GM19025 (cell line): ENCODE measurements at regions not wholly inside any gene's neighbourhood (a gene's known extent, or its start where the extent isn't known, plus 50 kb on each side); places are given as distances from the start of the nearest gene placed in this dataset.

Source experiments
- ATAC-seq: cut with Tn5 transposase; IDR thresholded peaks from one replicate; pipeline ENCODE4 v1.9.1; 2021; ENCODE audit warnings: mild to moderate bottlenecking, low read depth, moderate library complexity; ENCODE audit not compliant: unreplicated experiment

DNA sequence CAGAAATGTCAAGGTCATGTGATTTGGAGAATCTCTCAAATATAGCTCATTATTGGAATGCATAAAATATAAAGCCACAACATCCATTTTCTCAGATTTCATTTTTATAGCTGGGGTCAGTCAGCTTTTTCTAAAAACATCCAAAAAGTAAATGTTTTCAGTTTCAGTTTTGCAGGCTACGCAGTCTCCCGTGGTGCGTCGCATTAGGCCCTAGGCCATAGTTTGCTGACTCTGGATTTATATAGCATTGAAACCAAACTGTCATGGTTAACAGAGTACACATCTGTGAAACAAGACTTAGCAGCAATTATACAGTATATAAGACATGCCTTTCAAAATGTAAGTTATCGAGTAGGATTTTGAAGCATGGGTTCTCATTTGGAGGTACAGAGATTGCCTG is 140.0 kb downstream of the IRS2 start:
- no peak for ATAC-seq

DNA sequence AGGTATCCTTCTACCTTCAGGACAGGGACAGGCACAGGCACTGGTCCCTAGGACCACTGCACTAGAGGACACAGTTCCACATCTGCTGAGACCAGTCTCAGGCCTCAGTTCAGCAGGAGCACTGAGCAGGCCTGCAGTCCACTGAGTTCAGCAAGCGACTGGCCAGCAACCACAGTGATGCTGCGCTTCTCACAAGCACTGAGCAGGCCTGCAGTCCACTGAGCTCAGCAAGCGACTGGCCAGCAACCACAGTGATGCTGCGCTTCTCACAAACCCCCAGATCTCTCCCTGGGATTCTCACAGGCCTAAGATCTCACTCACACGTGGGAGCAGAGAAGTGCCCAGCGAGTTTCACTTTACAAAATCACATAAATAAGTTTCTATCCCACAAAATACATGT is 140.6 kb downstream of the IRS2 start:
- no peak for ATAC-seq

DNA sequence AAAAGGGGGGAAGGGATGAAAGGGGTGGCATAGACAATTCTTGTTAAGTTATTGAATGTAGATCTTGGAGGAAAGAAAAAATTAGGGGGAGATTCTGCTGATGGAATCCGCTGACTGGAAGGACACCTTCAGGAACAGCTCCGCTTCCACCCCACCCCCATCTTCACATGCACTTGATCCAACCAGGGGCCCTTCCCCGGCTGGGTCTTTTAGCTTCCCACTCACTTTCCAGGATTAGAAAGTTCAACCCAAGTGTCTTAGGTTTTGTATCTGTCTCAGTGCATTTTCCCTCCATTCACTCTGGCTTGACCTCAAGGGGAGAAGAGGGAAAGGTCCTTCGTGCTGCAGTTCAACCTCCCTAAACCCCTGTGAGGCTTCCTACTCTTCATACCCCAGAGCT is 141.4 kb downstream of the IRS2 start:
- no peak for ATAC-seq

DNA sequence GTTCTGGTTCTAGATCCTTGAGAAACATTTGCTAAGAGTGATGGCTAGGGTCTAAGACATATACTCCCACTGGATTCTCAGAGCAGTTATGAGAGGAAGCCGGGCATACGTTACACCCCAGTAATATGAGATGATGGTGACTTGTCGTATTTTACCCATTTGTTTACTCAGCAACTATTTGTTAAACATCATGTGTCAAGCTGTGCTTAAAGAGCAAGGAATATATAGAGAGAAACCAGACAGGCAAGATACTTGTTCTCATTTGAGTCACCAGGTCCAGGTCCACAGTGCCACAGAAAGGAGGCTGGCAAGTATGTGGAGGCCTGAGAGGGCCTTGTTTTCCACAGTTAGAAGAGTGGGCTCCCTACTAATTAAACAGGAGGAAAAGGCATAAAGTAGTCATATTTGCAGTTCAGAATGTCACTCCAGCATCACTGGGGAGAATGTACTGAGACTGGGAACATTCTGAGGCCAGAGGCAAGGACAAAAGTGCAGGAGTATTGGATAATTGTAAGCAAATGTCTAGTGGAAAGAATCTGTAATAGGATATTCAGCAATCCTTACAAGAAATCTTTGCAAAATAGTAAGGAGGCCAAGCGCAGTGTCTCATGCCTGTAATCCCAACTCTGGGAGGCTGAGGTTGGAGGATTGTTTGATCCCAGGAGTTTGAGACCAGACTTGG is 142.2 kb downstream of the IRS2 start:
- no peak for ATAC-seq

DNA sequence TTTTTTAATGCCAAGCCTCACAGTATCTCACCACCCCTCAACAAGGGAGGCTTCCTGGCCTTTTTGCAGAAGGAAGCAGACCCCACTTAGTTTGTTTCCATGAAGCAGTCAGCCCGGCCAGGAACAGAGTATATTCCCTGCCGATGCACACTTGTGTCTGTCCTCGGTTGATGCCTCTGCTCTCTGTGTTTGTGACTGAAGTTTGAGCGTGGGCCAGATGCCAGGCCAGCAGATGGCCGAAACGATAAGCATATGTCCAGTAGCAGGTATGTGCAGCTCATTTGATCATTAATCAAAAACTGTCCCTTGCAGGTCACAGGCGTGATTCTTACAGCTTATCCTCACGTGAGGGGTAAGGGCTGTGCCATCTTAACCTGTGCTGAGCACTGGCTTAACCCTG is 144.0 kb downstream of the IRS2 start:
- no peak for ATAC-seq

DNA sequence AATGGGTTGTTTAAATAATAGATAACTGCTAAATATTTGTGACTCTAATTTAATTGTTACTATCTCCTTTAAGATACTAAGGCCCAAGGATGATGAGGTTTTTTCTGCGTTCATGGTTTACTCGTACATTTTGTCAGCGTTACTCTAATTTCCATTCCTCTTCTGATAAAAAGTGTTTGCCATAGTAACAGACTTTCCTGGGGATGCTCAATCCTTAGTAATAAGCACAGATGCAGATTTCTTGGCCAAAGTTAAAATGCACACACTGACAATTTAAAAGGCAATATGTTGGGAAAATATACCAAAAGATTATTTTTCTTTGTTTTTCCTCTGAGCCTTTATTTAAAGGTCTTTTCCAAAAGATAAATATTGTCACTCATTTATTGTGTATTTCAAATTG is 149.6 kb downstream of the IRS2 start:
- no peak for ATAC-seq

DNA sequence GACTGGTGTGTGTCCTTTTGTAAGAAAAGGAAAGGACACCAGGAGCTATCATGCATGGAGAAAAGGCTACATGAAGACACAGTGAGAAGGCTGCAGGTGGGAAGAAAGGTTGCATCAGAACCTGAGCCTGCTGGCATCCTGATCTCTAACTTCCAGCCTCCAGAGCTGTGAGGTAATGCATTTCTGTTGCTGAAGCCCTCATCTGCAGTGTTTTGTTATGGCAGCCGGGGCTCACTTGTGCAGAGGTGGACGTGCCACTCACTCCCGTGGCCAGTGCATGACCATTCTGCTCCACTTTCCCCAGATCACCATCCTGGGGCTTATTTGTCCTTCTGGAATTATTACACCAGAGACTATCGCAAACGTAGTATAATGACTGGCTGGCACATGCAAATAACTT is 155.3 kb downstream of the IRS2 start:
- no peak for ATAC-seq

DNA sequence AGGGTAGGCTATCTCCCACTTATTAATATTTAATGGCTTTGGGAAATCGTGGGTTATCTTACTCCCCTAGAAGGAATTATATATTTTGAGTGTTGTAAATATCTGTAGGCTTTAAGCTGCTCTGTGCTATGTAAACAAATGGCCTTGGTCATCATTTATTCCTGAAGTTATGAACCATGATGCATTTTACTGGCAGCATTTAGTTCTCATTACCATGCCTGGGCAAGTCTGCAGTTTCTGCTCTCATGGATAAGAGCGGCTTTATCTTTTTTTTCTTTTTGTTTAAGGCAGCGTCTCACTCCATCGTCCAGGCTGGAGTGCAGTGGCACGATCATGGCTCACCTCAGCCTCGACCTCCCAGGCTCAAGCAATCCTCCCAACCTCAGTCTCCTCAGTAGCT is 156.1 kb downstream of the IRS2 start:
- ATAC-seq: no peak

DNA sequence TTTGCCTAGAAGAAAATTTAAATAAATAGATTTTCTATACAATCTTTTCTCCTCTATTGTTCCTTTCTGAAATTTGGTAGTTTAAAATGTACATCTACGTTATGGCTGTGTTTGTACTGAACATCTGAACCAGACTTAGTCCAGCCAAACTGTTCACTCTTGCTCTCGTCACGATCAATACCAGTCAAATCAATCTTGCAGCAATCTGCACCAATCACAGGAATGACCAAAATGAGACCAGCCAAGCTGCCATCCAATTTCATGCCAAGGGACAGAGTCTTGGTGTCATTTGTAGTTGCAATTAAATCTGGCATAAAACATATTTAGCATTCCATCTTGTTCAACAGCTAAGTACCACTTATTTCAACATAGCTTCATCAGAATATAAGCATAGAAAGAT is 156.6 kb downstream of the IRS2 start:
- no peak for ATAC-seq

DNA sequence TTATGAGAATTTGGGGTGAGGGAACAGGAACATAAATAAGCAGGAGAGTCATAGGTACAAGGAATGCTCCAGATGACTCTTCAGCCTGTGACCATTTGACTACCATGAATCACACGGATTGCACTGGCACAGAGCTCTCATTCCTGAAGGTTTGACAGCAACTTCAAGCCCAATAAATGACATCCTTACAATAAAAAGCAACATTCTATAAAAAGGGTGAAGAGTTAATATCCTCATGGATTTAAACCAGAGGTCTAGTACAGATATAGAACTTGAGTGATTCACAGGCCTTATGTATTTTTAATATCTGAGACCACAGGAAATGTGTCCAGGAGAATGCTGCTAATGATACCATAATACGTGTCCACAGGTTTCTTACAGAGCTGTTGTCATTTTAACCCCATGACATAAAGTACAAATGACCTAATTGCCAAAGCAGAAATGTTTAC is 158.1 kb downstream of the IRS2 start:
- ATAC-seq: no peak

DNA sequence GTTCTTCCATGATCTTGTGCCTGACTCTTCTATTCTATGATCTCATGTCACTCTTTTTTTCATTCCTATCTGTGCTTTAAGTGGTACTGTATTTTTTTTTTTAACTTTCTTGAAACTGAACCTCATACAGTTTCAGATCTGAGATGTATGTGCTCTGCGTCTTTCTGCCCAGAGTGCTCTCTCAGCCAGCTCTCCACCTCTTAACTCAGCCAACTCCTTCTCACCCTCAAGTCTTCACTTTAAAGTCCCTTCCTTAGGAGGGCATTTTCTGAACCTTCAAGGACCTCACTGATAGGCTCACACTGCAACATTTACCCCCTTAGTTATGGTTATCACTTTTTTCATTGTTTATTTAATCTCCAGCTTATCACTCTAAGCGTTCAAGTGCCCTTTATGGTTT is 158.7 kb downstream of the IRS2 start:
- ATAC-seq: no peak

DNA sequence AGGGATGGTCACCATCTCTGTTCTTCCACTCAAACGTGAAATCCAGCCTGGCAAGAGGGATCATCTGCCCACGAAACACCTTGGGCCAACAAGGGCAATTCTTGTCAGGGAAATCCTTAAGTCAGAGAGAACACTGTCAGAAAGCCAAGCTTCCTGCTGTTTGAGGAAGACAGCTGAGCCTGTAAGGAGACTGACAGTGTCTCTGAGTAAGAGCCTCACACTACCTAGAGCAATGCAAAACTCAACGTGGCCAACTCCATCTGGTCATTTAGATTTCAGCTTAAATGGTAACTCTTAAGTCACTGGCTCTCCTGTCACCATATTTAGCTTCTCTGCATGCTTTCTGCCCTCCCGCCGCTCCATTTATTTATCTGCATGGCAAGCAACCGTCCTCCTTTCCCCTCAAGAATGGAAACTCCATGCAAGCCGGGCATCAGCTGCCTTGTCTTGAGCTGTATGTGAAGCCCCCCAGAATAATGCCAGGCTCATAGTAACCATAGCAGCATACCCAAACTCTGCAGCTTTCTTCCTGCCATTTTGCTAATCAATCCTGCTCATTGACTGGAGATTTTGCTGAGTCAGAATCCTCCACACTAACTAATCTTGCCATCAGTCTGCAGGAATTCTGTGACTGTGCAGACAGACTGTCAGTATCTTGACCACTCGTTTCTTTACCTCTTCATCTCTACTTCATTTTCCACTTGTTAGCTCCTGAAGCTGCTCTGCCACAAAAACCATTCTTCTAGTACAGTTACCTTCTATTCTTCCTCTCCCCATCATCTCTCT is 159.8 kb downstream of the IRS2 start:
- no peak for ATAC-seq

DNA sequence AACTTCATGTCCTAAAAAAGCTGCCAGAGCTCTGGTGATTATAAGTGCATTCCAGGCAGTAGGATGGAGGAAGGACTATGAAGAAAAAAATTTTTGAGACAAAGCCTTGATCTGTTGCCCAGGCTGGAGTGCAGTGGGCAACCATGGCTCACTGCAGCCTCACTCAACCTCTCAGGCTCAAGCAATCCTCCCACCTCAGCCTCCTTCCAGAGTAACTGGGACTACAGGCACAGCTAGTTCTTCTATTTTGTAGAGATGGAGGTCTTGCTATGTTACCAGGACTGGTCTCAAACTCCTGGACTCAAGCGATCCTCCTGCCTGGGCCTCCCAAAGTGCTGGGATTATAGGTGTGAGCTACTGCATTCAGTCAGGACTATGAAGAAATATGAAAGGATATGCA is 161.2 kb downstream of the IRS2 start:
- no peak for ATAC-seq

DNA sequence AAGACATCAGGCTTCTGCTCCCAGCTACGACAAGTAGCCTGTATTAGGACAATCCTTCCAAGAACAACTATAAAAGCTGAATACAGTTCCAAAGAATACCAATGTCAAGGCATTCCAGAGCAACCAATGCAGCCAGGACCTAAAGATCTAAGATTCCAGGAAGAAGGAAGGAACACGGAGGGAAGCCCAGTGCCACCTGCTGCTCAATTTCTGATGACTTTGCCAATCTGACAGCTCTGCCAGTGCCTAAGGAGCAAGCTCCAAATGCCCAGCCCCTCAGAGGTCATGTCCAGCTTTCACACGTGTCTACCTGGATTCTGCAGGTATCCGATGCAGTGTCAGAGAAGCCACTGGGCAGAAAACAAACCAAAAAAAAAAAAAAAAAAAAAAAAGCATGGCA is 164.4 kb downstream of the IRS2 start:
- no peak for ATAC-seq

DNA sequence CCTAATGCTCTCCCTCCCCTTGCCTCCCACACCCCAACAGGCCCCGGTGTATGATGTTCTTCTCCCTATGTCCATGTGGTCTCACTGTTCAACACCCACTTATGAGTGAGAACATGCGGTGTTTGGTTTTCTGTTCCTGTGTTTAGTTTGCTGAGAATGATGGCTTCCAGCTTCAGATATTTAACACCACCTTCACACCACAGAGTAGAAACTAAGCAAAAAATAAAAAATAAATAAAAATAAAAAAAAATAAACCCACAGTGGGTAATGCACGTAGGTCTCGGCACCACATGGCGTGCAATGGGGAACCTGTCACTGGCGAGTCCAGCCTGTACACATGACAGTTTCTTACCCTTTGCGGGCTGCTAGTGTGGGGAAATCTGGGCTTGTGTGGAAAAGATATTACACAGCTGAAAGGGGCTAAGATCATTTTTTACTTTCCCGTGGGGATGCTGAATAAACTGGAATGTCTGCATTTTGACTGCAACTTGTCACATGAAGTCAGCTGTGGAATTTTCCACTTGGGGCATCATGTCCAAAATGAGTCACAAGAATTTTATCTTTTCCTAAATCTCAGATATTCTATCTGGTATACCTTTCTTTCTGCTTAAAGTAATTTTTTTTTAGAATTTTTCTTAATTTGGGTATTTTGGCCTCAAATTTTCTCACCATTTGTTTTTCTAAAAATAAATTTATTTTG is 170.5 kb downstream of the IRS2 start:
- ATAC-seq: no peak

DNA sequence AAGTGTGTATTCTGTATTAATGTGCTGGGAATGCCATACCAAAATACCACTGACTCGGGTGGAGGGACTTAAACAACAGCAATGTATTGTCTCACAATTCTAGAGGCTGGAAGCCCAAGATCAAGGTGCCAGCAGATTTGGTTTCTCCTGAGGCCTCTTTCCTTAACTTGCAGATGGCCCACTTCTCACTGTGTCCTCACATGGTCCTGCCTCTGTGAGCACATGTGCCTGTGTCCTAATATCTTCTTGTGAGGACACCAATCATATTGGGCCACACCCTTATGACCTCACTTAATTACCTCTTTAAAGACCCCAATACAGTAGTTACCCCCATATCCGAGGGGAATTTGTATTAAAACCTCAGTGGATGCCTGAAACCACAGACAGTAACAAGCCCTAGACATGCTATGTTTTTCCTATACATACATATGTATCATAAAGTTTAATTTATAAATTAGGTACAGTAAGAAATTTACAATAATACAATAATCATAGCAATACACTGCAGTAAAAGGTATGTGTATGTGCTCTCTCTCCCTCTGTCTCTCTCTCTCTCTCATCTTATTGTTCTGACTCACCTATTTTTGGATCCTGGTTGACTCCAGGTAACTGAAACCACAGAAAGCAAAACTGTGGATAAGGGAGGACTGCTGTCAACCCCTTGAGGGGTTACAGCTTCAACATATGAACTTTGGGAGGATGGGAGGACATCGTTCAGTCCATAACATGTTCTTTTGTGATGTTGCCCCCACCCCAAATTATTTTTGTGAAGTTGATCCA is 174.3 kb downstream of the IRS2 start:
- ATAC-seq: no peak

DNA sequence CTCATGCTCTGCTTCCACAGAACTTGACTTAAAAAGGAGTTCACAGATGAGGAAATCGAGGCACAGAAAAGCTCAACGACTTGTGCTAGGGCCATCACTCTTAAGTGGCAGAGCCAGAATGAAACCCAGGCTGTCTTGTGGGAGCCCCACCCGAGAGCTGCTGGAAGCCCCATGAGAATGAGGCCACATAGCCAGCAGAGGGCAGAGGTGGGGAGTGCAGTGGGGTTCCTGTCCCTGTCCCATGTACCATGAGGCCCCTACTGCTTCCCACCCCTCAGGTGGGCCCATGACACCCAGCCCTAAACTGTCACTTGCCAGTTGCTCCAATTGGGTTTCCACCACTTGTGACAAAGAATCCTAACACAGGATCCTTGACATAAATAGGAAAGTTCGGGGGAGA is 175.9 kb downstream of the IRS2 start:
- no peak for ATAC-seq

DNA sequence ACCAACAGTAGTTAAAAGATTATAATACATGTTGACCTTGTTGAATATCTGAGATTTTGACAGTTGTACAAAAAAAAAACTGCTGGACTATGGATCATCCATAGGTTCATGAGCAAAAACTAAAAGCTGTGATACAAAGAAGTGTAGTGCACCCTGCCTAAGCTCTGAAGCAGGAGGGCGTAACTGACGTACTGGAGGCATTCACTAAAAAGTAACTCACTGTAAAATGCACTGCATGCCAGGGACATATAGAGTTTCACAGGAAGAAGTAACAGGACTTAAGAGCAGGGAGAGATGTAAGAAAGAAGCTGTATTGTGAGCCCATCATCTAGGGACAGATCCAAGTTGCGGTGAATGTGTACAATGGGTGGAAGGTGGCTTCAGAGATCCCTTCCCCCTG is 177.9 kb downstream of the IRS2 start:
- no peak for ATAC-seq

DNA sequence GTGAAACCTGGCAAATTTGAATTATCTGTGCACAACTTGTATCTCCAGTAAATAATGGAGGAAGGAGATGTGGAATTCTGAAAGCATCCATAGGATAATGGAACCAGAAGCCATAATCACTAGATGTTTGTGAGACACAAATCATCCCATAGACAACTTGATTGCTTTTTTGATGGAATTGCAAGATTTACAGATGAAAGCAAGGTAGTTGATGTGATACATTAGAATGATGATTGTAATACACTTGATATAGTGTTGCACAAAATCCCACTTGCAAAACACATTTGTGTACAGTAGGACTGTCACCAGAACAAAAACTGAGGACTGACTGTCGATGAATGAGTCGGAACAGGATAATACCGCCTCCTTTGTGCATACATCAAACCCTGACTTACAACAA is 178.3 kb downstream of the IRS2 start:
- ATAC-seq: no peak

DNA sequence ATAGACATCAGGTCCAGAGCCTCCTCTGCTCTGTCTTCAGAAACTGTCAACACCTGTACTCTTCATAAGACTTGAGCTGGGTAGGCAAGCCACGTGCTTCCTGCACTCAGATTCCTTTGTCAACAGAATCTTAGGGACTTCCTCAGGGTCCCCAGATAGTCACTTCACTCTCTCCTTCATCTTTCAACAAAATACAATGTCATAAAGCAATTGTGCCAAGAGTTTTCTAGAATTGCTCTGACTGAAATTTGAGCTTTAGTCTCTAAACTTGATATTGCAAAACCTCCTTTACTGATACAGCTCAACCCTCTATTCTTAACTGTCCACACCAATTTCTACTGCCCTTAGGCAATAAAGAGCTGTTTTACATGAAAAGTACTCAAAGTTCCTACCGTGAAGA is 179.9 kb downstream of the IRS2 start:
- no peak for ATAC-seq

DNA sequence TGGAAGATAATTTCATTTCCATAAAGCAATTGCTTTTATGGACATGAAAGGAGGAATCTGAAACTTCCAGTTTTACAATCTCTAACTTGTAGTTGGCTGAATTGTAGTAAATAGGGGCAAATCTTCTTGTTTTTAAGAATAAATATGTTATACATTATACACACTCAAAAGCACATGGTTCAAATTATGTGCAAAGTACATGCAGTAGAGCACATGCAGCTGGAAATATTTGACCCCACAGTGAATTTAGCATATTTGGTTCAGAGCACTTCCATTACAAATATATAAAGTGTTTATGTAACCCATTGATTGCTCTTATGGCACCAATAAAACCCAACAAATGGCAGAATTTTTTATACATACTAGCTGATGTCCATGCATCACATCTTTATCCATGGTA is 180.5 kb downstream of the IRS2 start:
- ATAC-seq: no peak
